ENCODE measurements at regions not wholly inside any gene's neighbourhood (a gene's known extent, or its start where the extent isn't known, plus 50 kb on each side); places are given as distances from the start of the nearest gene placed in this dataset.

DNA sequence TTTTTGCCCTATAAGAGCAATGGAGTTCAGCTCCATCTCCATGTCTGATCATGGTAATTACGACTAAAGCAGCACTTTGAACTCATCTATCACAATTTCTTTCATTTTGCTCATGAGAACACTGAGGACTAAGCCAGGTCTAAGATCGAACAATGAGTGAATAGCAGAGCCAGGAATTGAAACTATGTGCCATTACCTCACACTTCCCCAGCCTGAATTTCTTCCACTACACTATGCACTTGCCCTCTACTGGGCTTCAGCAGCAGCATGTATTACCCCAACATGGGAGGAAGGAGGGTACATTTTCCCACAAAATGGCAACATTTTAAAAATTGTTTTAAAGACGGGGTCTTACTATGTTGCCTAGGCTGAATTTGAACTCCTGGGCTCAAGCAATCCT, 274.7 kb upstream of the FGF13 start (continued):
- TF ChIP-seq, protein P1, sequence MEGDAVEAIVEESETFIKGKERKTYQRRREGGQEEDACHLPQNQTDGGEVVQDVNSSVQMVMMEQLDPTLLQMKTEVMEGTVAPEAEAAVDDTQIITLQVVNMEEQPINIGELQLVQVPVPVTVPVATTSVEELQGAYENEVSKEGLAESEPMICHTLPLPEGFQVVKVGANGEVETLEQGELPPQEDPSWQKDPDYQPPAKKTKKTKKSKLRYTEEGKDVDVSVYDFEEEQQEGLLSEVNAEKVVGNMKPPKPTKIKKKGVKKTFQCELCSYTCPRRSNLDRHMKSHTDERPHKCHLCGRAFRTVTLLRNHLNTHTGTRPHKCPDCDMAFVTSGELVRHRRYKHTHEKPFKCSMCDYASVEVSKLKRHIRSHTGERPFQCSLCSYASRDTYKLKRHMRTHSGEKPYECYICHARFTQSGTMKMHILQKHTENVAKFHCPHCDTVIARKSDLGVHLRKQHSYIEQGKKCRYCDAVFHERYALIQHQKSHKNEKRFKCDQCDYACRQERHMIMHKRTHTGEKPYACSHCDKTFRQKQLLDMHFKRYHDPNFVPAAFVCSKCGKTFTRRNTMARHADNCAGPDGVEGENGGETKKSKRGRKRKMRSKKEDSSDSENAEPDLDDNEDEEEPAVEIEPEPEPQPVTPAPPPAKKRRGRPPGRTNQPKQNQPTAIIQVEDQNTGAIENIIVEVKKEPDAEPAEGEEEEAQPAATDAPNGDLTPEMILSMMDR (IDR thresholded peaks at IDR 0.05; ENCODE audit: control extremely low read depth in 1 of 3, insufficient read depth in 1 of 3, low read depth in 1 of 3, low read length in 3 of 3), result no peak
- TF ChIP-seq NANOG (IDR thresholded peaks at IDR 0.05; ENCODE audit: insufficient read depth, low read depth, low read length, poor library complexity, severe bottlenecking), result no peak
- TF ChIP-seq TAF1 (IDR thresholded peaks at IDR 0.05; ENCODE audit: low read depth, low read length), result no peak
- no peak for TF ChIP-seq SRF (IDR thresholded peaks at IDR 0.05; ENCODE audit: low read depth, low read length)
- no peak for TF ChIP-seq GABPA (IDR thresholded peaks at IDR 0.05; ENCODE audit: borderline replicate concordance, insufficient read depth, low read length)
